ENCODE measurements at regions not wholly inside any gene's neighbourhood (a gene's known extent, or its start where the extent isn't known, plus 50 kb on each side); places are given as distances from the start of the nearest gene placed in this dataset.
"Not testable (repeated sequence)": the region's sequence is repeated elsewhere in the genome, so short reads cannot be mapped to it uniquely, and the experiment has no call there.

GRCh38 chr12:107216411-107216810 lies 123.1 kb upstream of the CRY1 start:
- not testable (repeated sequence) for TF ChIP-seq ZNF841 (CRISPR knock-in tag; IDR thresholded peaks at IDR 0.05; ENCODE audit: borderline replicate concordance); NPAS2 (CRISPR knock-in tag; IDR thresholded peaks at IDR 0.05; ENCODE audit: borderline replicate concordance); TAF1 (CRISPR knock-in tag; IDR thresholded peaks at IDR 0.05); MYC (CRISPR knock-in tag; IDR thresholded peaks at IDR 0.05; ENCODE audit: borderline replicate concordance)
- TF ChIP-seq, protein P1, sequence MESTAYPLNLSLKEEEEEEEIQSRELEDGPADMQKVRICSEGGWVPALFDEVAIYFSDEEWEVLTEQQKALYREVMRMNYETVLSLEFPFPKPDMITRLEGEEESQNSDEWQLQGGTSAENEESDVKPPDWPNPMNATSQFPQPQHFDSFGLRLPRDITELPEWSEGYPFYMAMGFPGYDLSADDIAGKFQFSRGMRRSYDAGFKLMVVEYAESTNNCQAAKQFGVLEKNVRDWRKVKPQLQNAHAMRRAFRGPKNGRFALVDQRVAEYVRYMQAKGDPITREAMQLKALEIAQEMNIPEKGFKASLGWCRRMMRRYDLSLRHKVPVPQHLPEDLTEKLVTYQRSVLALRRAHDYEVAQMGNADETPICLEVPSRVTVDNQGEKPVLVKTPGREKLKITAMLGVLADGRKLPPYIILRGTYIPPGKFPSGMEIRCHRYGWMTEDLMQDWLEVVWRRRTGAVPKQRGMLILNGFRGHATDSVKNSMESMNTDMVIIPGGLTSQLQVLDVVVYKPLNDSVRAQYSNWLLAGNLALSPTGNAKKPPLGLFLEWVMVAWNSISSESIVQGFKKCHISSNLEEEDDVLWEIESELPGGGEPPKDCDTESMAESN (CRISPR knock-in tag; conservative IDR thresholded peaks at IDR 0.05) = not testable (repeated sequence)
